Kidney capillary endothelial cell (primary cell): ENCODE measurements at regions not wholly inside any gene's neighbourhood (a gene's known extent, or its start where the extent isn't known, plus 50 kb on each side); places are given as distances from the start of the nearest gene placed in this dataset.
"Not testable (repeated sequence)": the region's sequence is repeated elsewhere in the genome, so short reads cannot be mapped to it uniquely, and the experiment has no call there.

Experiments used
- DNase-seq: peaks from one replicate; pipeline ENCODE4 v3.0.0-alpha.2; 2018; ENCODE audit warnings: low spot score

DNA sequence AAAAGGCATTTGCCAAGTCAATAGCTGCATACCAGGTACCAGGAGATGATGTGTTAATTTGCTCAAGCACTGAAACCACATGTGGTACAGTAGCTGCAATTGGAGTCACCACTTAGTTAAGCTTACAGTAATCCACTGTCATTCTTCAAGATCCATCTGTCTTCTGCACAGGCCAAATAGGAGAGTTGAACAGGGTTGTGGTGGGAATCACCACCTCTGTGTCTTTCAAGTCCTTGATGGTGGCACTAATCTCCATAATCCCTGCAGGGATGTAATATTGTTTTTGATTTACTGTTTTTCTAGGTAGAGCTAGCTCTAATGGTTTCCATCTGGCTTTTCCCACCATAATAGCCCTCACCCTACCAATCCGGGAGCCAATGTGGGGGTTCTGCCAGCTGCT is 91.9 kb downstream of the FCRL5 start:
- DNase-seq: no peak

DNA sequence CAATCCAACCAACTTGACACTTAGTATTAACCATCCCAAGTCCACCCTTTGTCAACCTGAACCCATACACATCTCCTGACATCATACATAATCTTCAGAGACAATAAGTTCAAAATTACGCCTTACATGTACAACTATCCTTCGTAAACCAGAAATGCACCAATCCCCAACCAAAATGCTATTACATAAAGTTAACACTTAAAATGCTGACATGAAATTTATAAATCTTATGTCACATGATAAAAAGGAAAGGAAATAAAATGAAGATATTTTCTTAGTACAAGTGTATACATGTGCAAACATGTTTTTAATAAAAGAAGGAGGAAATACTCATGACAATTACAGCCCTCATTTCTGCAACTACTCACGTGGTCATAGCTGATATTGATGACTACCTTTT is 95.0 kb downstream of the FCRL5 start:
- DNase-seq: no peak

- DNase-seq: no peak
Measured at GRCh38 chr1:157455318-157455717, 97.0 kb downstream of the FCRL5 start.

DNA sequence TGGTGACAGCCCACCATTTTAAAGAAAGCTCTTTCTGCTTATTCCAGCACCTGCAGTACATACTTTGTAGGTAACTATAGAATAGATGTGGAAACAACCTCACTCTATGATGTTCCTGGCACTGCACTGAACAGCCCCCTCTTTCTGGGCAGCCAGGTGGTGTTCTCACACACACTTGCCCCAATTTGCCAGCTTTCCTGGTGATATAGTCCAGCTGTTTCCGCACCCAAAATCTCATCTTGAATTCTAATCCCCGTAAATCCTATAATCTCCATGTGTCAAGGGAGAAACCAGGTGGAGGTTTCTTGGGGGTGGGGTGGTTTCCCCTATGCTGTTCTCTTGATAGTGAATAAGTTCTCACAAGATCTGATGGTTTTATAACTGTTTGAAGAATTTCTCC is 102.2 kb downstream of the FCRL5 start:
- no peak for DNase-seq

DNA sequence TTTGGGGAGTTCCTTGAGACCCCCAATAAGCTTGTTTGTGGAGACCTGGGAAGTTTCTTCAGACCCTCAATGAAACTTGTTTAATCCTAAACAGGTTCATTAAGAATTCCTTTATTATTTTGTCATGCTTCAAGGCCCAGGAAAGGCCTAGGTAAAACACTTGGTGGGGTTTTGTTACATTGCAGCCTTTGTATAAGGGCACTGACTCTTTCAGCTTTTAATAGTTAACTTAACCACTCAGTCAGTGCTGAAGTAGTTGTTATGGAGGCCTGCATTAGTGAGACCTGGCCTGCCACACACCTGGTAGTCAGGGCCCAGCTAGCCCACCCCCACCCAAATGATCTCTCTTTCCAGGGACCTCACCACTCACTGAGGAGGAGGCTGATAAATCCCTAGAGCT is 103.7 kb downstream of the FCRL5 start:
- no peak for DNase-seq

DNA sequence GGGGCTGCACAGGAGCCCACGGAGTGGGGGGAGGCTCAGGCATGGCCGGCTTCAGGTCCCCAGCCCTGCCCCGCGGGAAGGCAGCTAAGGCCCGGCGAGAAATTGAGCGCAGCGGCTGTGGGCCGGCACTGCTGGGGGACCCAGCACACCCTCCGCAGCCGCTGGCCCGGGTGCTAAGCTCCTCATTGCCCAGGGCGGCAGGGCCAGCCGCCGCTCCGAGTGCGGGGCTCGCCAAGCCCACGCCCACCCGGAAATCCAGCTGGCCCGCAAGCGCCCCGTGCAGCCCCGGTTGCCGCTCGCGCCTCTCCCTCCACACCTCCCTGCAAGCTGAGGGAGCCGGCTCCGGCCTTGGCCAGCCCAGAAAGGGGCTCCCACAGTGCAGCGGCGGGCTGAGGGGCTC is 106.0 kb downstream of the FCRL5 start:
- DNase-seq: not testable (repeated sequence)

DNA sequence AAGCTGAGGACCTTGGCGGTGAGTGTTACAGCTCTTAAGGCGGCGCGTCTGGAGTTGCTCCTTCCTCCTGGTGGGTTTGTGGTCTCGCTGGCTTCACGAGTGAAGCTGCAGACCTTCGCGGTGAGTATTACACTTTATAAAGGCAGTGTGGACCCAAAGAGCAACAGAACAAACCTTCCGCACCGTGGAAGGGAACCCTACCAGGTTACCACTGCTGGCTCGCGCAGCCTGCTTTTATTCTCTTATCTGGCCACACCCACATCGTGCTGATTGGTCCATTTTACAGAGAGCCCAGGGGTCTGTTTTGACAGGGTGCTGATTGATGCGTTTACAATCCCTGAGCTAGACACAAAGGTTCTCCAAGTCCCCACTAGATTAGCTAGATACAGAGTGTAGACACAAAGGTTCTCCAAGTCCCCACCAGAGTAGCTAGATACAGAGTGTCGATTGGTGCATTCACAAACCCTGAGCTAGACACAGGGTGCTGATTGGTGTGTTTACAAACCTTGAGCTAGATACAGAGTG is 106.6 kb downstream of the FCRL5 start:
- DNase-seq: not testable (repeated sequence)

DNA sequence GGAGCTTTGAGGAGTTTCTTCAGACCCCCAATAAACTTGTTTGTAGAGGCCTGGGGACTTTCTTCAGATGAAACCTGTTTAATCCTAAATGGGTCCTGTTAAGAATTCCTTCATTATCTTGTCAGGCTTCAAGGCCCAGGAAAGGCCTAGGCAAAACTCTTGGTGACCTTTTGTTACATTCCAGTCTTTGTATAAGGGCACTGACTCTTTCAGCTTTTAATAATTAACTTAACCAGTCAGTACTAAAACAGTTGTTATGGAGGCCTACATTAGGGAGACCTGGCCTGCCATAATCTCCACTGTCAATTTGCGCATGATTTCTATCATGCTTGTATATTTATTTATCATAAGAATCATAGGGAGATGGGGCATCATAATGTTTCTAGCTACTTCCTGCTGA is 110.2 kb downstream of the FCRL5 start:
- DNase-seq: no peak

- no peak for DNase-seq
Measured at GRCh38 chr1:157439302-157439954, 112.9 kb downstream of the FCRL5 start.

GRCh38 chr1:157438613-157439012 is 113.7 kb downstream of the FCRL5 start:
- no peak for DNase-seq

DNA sequence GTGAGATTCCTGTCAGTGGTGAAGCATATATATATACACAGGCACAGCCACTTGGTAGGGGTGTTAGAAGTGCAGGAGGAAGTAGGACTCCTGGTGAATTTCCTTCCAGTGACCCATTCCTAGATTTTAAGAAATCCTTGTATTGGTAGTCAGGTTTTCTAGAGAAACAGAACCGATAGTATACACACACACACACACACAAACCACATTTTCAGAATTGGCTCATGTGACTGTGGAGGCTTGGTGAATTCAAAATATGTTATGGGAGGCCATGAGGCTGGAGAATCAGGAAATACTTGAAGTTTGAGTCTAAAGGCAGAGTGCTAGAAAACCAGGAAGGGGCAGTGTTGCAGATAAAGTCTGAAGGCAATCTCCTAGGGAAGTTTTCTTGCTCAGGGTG is 114.2 kb downstream of the FCRL5 start:
- no peak for DNase-seq

GRCh38 chr1:157437296-157437695 is 115.0 kb downstream of the FCRL5 start:
- DNase-seq: no peak

DNA sequence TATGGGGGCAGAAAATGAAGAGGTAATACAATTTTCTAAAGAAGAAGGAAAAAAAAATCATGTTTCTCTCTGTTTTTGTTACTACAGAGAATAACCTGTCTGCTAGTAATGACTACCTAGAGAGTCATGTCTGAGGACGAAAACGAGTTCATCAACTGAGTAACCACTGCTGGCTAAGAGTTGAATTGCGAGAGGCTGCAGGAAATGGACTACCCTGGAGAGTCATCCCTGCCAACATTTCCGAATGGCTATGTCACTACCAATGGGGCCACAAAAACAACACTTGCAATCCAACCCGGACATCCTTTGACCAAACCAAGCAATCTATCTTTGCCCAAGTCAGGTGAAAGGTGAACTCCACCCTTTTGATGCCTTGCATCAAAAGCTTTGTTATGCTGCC is 120.6 kb downstream of the FCRL5 start:
- DNase-seq: peak; percentile 7

DNA sequence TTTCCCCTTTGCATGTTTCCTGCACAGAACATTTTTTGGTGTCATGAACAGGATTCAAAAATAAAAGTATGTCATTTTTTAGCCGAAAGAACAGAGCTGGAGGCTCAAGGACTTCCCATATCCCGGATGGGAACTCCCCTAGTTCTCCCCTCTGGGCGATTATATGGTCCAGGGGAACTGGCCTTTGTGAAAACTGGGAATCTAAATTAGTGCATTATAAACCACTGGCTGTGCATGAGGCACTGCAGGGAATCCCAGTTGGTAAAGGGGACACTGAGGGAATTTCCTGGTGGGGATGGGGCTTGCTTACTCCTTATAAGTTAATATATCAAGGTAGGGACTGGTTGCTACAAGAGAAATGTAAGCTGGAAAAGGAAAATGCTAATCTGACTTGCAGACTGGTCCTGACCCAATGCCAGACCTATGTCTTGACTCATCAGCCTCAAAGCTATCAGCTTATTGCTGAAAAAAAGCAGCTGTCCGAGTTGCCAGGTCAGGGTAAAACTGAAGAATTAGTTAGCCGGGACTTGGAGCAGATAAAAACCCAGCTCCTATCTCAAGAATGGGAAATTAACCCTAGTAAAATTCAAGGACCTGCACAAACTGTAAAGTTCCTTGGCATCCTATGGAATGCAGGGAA is 122.6 kb downstream of the FCRL5 start:
- no peak for DNase-seq

DNA sequence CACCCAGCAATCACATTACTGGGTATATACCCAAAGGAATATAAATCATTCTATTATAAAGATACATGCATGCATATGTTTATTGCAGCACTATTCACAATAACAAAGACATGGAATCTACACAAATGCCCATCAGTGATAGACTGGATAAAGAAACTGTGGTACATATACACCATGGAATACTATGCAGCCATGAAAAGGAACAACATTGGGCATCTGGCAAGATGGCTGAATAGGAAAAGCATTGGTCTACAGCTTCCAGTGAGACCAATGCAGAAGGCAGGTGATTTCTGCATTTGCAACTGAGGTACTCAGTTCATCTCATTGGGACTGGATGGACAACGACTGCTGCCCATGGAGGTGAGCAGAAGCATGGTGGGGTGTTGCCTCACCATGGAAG is 128.6 kb downstream of the FCRL5 start:
- DNase-seq: not testable (repeated sequence)

- no peak for DNase-seq
Measured at GRCh38 chr1:157419845-157420542, 132.3 kb downstream of the FCRL5 start.

DNA sequence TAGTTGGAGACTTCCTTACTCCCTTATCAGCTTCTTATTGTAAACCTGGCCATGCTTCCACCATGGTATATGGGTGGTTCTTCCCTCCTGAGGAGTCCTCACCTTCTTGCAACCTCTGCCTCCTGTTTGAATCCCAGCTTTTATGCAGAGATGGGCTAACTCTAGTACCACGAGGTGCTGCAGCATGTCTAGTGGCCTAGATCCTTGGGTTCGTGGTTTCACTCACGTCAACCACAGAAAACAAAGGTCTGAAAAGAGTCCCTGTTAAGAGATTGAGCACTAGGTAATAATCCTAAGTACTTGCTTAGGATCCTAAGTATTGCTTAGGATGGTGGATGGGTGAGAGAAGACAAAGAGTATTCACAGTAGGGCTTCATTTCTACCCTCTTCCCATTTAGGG is 133.7 kb downstream of the FCRL5 start:
- DNase-seq: no peak

DNA sequence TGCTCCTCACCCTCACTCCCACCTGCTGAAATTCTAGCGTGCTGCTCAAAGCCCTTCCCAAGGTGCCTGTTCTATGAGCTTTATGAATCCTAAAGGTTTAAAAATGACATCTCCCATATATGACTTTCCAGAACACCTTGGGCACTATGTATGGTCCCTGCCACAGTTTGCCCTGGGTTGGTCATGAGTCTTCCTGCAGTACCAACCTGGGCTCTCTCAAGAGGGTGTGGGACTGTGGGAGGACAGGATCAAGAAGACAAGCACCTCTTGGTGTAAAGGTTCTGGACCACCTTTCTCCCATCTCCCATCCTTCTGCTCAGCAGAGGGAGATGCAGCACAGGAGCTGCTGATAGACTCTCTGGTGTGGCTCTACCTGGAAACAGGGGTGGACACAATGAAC is 134.1 kb downstream of the FCRL5 start:
- DNase-seq: no peak

- no peak for DNase-seq
Measured at GRCh38 chr1:157415661-157416060, 136.7 kb downstream of the FCRL5 start.

DNA sequence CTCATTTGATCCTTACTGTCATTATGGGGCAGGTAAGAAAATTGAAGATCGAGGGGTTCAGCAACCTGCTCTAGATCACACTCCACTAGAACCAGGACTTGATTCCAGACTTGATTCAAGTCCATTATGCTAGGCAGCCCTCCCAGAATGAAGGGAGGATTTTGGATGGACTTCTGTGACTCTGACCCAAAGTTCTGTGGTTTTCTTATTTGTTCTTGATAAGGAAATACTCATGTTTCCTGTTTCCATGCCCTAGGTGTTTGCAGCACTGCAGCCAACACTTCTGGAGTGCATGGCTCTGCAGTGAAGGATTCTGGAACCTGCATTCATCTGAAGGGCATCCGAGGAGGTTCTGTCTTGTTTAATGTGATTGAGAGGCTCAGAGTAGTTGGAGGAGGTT is 140.0 kb downstream of the FCRL5 start:
- no peak for DNase-seq

- no peak for DNase-seq
Measured at GRCh38 chr1:157411769-157412168, 140.5 kb downstream of the FCRL5 start.

GRCh38 chr1:157411064-157411463 is 141.3 kb downstream of the FCRL5 start:
- no peak for DNase-seq

DNA sequence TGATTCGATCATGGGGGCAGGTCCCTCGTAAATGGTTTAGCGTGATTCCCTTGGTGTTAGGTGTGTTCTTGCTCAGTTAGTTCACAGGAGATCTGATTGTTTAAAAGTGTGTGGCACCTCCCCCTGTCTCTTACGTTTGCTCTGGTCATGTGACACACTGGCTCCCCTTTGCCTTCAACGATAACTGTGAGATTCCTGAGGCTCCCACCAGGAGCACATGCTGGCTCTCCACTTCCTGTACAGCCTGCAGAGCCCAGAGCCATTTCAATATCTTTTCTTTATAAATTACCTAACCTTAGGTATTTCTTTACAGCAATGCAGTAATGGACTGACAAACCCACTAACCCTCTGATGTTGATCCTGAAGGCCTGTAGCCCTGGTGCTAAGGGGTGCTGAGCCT is 141.9 kb downstream of the FCRL5 start:
- DNase-seq: no peak
